CD14-positive monocyte (primary cell): ENCODE measurements at regions not wholly inside any gene's neighbourhood (a gene's known extent, or its start where the extent isn't known, plus 50 kb on each side); places are given as distances from the start of the nearest gene placed in this dataset.

Experiments used
- DNase-seq, 3 donors: peaks; one replicate each; pipeline ENCODE4 v3.0.0-alpha.2; 2011 to 2022
- H2AFZ ChIP-seq: 2 replicates; pipeline ENCODE4 v1.6.0; 2012; ENCODE audit warnings: mild to moderate bottlenecking, low read depth, low read length, inconsistent platforms; ENCODE audit not compliant: insufficient read depth, poor library complexity, severe bottlenecking
- H3K27ac ChIP-seq, 2 donors: 1 replicate in 1 of 2; 2 replicates in 1 of 2; pipeline ENCODE4 v1.5.1; 2012 to 2013; ENCODE audit warnings: low read length in 2 of 2, control low read depth in 1 of 2, inconsistent platforms in 1 of 2, low read depth in 1 of 2, mild to moderate bottlenecking in 1 of 2
- H3K27me3 ChIP-seq, 2 donors: one replicate each; pipeline versions ENCODE4 v1.6.0 to v1.6.1; 2011 to 2013; ENCODE audit warnings: low read length in 2 of 2; ENCODE audit not compliant: control insufficient read depth in 2 of 2, insufficient read depth in 2 of 2
- H3K36me3 ChIP-seq, 2 donors: replicated peaks in 1 of 2; 1 replicate in 1 of 2; 2 replicates in 1 of 2; pipeline versions ENCODE4 v1.5.1 to v1.6.1; 2012 to 2013; ENCODE audit warnings: low read length in 2 of 2, control low read depth in 1 of 2, inconsistent platforms in 1 of 2, mild to moderate bottlenecking in 1 of 2; ENCODE audit not compliant: insufficient read depth in 2 of 2, control insufficient read depth in 1 of 2
- H3K4me1 ChIP-seq, 2 donors: 1 replicate in 1 of 2; 2 replicates in 1 of 2; pipeline versions ENCODE4 v1.5.1 to v1.6.1; 2012 to 2013; ENCODE audit warnings: low read length in 2 of 2, control low read depth in 1 of 2, inconsistent platforms in 1 of 2, mild to moderate bottlenecking in 1 of 2, moderate library complexity in 1 of 2; ENCODE audit not compliant: insufficient read depth in 2 of 2, control insufficient read depth in 1 of 2
- H3K4me2 ChIP-seq: replicated peaks from 2 replicates; pipeline ENCODE3; 2012; ENCODE audit warnings: low read length, moderate library complexity, mild to moderate bottlenecking; ENCODE audit not compliant: poor library complexity, severe bottlenecking; ENCODE audit errors: extremely low read depth
- H3K4me3 ChIP-seq, 3 experiments: fragments of 200-600 bp in 1 of 3; sonication (generic) in 1 of 3; replicated peaks in 1 of 3; 1 replicate in 2 of 3; 2 replicates in 1 of 3; pipeline ENCODE4 v1.5.1; 2011 to 2013; ENCODE audit warnings: low read length in 3 of 3, mild to moderate bottlenecking in 3 of 3, control low read depth in 2 of 3, low read depth in 2 of 3, inconsistent platforms in 1 of 3, moderate library complexity in 1 of 3
- H3K79me2 ChIP-seq: 2 replicates; pipeline ENCODE4 v1.6.0; 2012; ENCODE audit warnings: mild to moderate bottlenecking, control low read depth, inconsistent platforms, low read length, moderate library complexity; ENCODE audit not compliant: insufficient read depth
- H3K9ac ChIP-seq: 2 replicates; pipeline ENCODE4 v1.6.0; 2017; ENCODE audit warnings: low read length, mild to moderate bottlenecking; ENCODE audit not compliant: insufficient read depth, poor library complexity, severe bottlenecking
- H3K9me3 ChIP-seq, 2 donors: replicated peaks in 1 of 2; 1 replicate in 1 of 2; 2 replicates in 1 of 2; pipeline versions ENCODE4 v1.5.1 to v1.6.1; 2012 to 2013; ENCODE audit warnings: low read length in 2 of 2, control low read depth in 1 of 2; ENCODE audit not compliant: control insufficient read depth in 1 of 2, insufficient read depth in 1 of 2
- H4K20me1 ChIP-seq: 2 replicates; pipeline ENCODE4 v1.6.0; 2012; ENCODE audit warnings: mild to moderate bottlenecking, low read length, control low read depth, moderate library complexity; ENCODE audit not compliant: insufficient read depth
- H3K27ac Mint-ChIP-seq, 7 donors: one replicate each; pipeline ENCODE4 v1.8.0; 2020; ENCODE audit warnings: mild to moderate bottlenecking in 7 of 7, mixed read lengths in 7 of 7, moderate library complexity in 6 of 7, inconsistent platforms in 2 of 7
- H3K27me3 Mint-ChIP-seq, 3 donors: one replicate each; pipeline ENCODE4 v1.8.0; 2021 to 2022; ENCODE audit warnings: low read depth in 3 of 3, mild to moderate bottlenecking in 3 of 3, mixed read lengths in 3 of 3, moderate library complexity in 3 of 3, inconsistent platforms in 1 of 3
- H3K36me3 Mint-ChIP-seq, 2 donors: one replicate each; pipeline ENCODE4 v1.8.0; 2020; ENCODE audit warnings: mixed read lengths in 2 of 2, inconsistent platforms in 1 of 2, mild to moderate bottlenecking in 1 of 2
- H3K4me1 Mint-ChIP-seq: one replicate; pipeline ENCODE4 v1.8.0; 2020; ENCODE audit warnings: mild to moderate bottlenecking, mixed read lengths
- H3K4me3 Mint-ChIP-seq, 2 donors: one replicate each; pipeline ENCODE4 v1.8.0; 2020; ENCODE audit warnings: mild to moderate bottlenecking in 2 of 2, mixed read lengths in 2 of 2, moderate library complexity in 1 of 2
- H3K9me3 Mint-ChIP-seq, 7 donors: one replicate each; pipeline ENCODE4 v1.8.0; 2020 to 2022; ENCODE audit warnings: mixed read lengths in 7 of 7, mild to moderate bottlenecking in 6 of 7, moderate library complexity in 6 of 7, inconsistent platforms in 2 of 7
- CTCF ChIP-seq: fragments of 200-600 bp; IDR thresholded peaks from one replicate; pipeline ENCODE4 v1.8.0; 2022; ENCODE audit warnings: antibody characterized with exemption, mild to moderate bottlenecking
- WGBS: methylation state at CpG from one replicate; pipeline ENCODE4 v1.1.5; 2013; ENCODE audit warnings: missing lambda C conversion rate; ENCODE audit not compliant: insufficient coverage; 5-methylcytosine and 5-hydroxymethylcytosine counted together
- intact Hi-C, 2 donors: fragments of 100-400 bp; cut with micrococcal nuclease; formaldehyde crosslinking; loops; one replicate each; pipeline versions ENCODE4 v1.15.0 to v1.15.1; 2023

- H2AFZ ChIP-seq = no peak overlapping the region
- no peak overlapping the region for H3K4me2 ChIP-seq
Observed at GRCh38 chrX:25869761-25870160, 268.4 kb upstream of the MAGEB18 start.

GRCh38 chrX:25872786-25873185 lies 265.4 kb upstream of the MAGEB18 start:
- no peak overlapping the region for H3K4me2 ChIP-seq
- no peak overlapping the region for H2AFZ ChIP-seq
- H3K9me3 ChIP-seq = no peaks in the 10 kb centered on the region
- no peaks in the 10 kb centered on the region for H3K36me3 ChIP-seq
- DNase-seq = no peak
- H3K4me1 ChIP-seq = no peaks in the 10 kb centered on the region
- no peak overlapping the region for H3K27ac ChIP-seq
- no peak overlapping the region for H3K4me3 ChIP-seq
- no peak overlapping the region for H3K9ac ChIP-seq
- TF ChIP-seq CTCF = no peak
- H3K27ac Mint-ChIP-seq = no peak overlapping the region
- intact Hi-C loops = no loop called here
- no peaks in the 10 kb centered on the region for H3K36me3 Mint-ChIP-seq
- H3K79me2 ChIP-seq = no peaks in the 10 kb centered on the region
- H3K27me3 Mint-ChIP-seq = no peaks in the 10 kb centered on the region
- no peaks in the 10 kb centered on the region for H4K20me1 ChIP-seq
- H3K9me3 Mint-ChIP-seq = peaks cover 0 to 2% (median 0%) of the 10 kb centered on the region in 7 donors
- H3K4me3 Mint-ChIP-seq = no peak overlapping the region
- no peaks in the 10 kb centered on the region for H3K27me3 ChIP-seq
- no peaks in the 10 kb centered on the region for H3K4me1 Mint-ChIP-seq

More at GRCh38 chrX:25869761-25870160, 268.4 kb upstream of the MAGEB18 start:
- Histone ChIP-seq H3K27me3 (no peaks in the 10 kb centered on the region), H3K9ac (no peak overlapping the region), H4K20me1 (no peaks in the 10 kb centered on the region), H3K27ac (no peak overlapping the region), H3K4me3 (no peak overlapping the region), H3K9me3 (no peaks in the 10 kb centered on the region), H3K79me2 (no peaks in the 10 kb centered on the region), H3K4me1 (no peaks in the 10 kb centered on the region), H3K36me3 (no peaks in the 10 kb centered on the region)
- no peaks in the 10 kb centered on the region for H3K27me3 Mint-ChIP-seq
- H3K4me3 Mint-ChIP-seq = no peak overlapping the region
- peaks cover 0 to 3% (median 0%) of the 10 kb centered on the region in 7 donors for H3K9me3 Mint-ChIP-seq
- WGBS = no CpG with 5 or more reads among the region's 1 CpG
- no peaks in the 10 kb centered on the region for H3K4me1 Mint-ChIP-seq
- H3K27ac Mint-ChIP-seq = no peak overlapping the region
- TF ChIP-seq CTCF = no peak
- H3K36me3 Mint-ChIP-seq = no peaks in the 10 kb centered on the region
- intact Hi-C loops = no loop called here
- no peak for DNase-seq
